K562 (cell line): ENCODE measurements at regions not wholly inside any gene's neighbourhood (a gene's known extent, or its start where the extent isn't known, plus 50 kb on each side); places are given as distances from the start of the nearest gene placed in this dataset.
"Not testable (repeated sequence)": the region's sequence is repeated elsewhere in the genome, so short reads cannot be mapped to it uniquely, and the experiment has no call there.

Source experiments
- CTCF ChIP-seq, 3 experiments: IDR thresholded peaks in 2 of 3; conservative IDR thresholded peaks in 1 of 3; 2 replicates each; pipeline ENCODE4 v1.5.1; 2011 to 2012; ENCODE audit warnings: low read length in 3 of 3, mild to moderate bottlenecking in 3 of 3, control low read depth in 2 of 3, improper control_type of control experiment in 1 of 3, inconsistent platforms in 1 of 3, low read depth in 1 of 3, mixed read lengths in 1 of 3, moderate library complexity in 1 of 3; ENCODE audit not compliant: insufficient read depth in 2 of 3
- FOSL1 ChIP-seq: fragments of 200-800 bp; sonication (Bioruptor generic); conservative IDR thresholded peaks from 2 replicates; pipeline ENCODE4 v1.6.1; 2016; ENCODE audit warnings: missing genetic modification characterization, missing compliant biosample characterization
- MAX ChIP-seq: sonication (generic); formaldehyde crosslinking; IDR thresholded peaks from 2 replicates; pipeline ENCODE4 v1.9.0; 2022; ENCODE audit warnings: mild to moderate bottlenecking, missing genetic modification reagents
- REST ChIP-seq, 2 experiments: fragments of 450-650 bp; formaldehyde crosslinking in 1 of 2; IDR thresholded peaks; 2 replicates each; pipeline versions ENCODE4 v1.4.0 to v1.6.1; 2014 to 2020; ENCODE audit warnings: mild to moderate bottlenecking in 2 of 2, borderline replicate concordance in 1 of 2, low read depth in 1 of 2
- TCF7L2 ChIP-seq: fragments of 150-350 bp; IDR thresholded peaks from 2 replicates; pipeline ENCODE4 v1.6.1; 2016; ENCODE audit warnings: low read depth, mild to moderate bottlenecking, low read length, moderate library complexity
- ZNF184 ChIP-seq: sonication (generic); formaldehyde crosslinking; IDR thresholded peaks from 2 replicates; pipeline ENCODE4 v1.5.0; 2020; ENCODE audit warnings: missing genetic modification reagents

- TF ChIP-seq ZNF184 (CRISPR knock-in tag); FOSL1; MAX (CRISPR knock-in tag); TCF7L2; REST (IDR thresholded peaks at IDR 0.05; ENCODE audit: borderline replicate concordance); REST (CRISPR knock-in tag; IDR thresholded peaks at IDR 0.05; ENCODE audit: low read depth); CTCF (IDR thresholded peaks at IDR 0.05 in 2 of 3, conservative IDR thresholded peaks at IDR 0.05 in 1 of 3; ENCODE audit: insufficient read depth in 2 of 3, low read depth in 1 of 3, low read length in 3 of 3): not testable (repeated sequence)
Observed at GRCh38 chr4:53877096-53877495, 187.3 kb downstream of the CHIC2 start.
